Upper lobe of right lung (tissue), 1 donor: ENCODE measurements at regions not wholly inside any gene's neighbourhood (a gene's known extent, or its start where the extent isn't known, plus 50 kb on each side); places are given as distances from the start of the nearest gene placed in this dataset.

Source experiments
- ATAC-seq: fragments of 200-7000 bp; cut with Tn5 transposase; one replicate; pipeline ENCODE4 v1.9.1; 2020; ENCODE audit warnings: mild to moderate bottlenecking, moderate library complexity
- DNase-seq: peaks from one replicate; pipeline ENCODE4 v3.0.0-alpha.2; 2020
- H3K27ac ChIP-seq: fragments of 200-600 bp; one replicate; pipeline ENCODE4 v1.8.0; 2022
- H3K27me3 ChIP-seq: fragments of 200-600 bp; one replicate; pipeline ENCODE4 v1.8.0; 2022; ENCODE audit warnings: mild to moderate bottlenecking
- H3K36me3 ChIP-seq: fragments of 200-600 bp; one replicate; pipeline ENCODE4 v1.8.0; 2022
- H3K4me1 ChIP-seq: fragments of 200-600 bp; one replicate; pipeline ENCODE4 v1.8.0; 2022
- H3K4me3 ChIP-seq: fragments of 200-600 bp; one replicate; pipeline ENCODE4 v1.8.0; 2022; ENCODE audit warnings: mild to moderate bottlenecking
- H3K9me3 ChIP-seq: fragments of 200-600 bp; one replicate; pipeline ENCODE4 v1.8.0; 2022
- CTCF ChIP-seq: fragments of 200-600 bp; IDR thresholded peaks from one replicate; pipeline ENCODE4 v1.8.0; 2022; ENCODE audit warnings: antibody characterized with exemption
- intact Hi-C: fragments of 100-400 bp; cut with DNase I; formaldehyde crosslinking; loops from one replicate; pipeline ENCODE4 v1.11.0; 2022
- donor health status: DM: no; HTN: yes; CAD: no; lungs with severe emphysema.

GRCh38 chr15:93515256-93516051 lies 426.4 kb upstream of the RGMA start:
- no peak for TF ChIP-seq CTCF
- Histone ChIP-seq H3K4me3 (no peak overlapping the region), H3K27ac (no peak overlapping the region), H3K36me3 (no peaks in the 10 kb centered on the region), H3K9me3 (no peaks in the 10 kb centered on the region), H3K27me3 (peaks cover 6% of the 10 kb centered on the region), H3K4me1 (no peaks in the 10 kb centered on the region)
- intact Hi-C loops = no loop called here
- ATAC-seq (no peak), DNase-seq (no peak)

- no peaks in the 10 kb centered on the region for H3K27me3 ChIP-seq
- H3K9me3 ChIP-seq = no peaks in the 10 kb centered on the region
- ATAC-seq (peak; percentile 19), DNase-seq (no peak)
- H3K4me3 ChIP-seq = no peak overlapping the region
- no peak overlapping the region for H3K27ac ChIP-seq
- H3K36me3 ChIP-seq = no peaks in the 10 kb centered on the region
- TF ChIP-seq CTCF = no peak
- intact Hi-C loops = no loop called here
- H3K4me1 ChIP-seq = no peaks in the 10 kb centered on the region
Measured at GRCh38 chr15:93506646-93507045, 417.6 kb upstream of the RGMA start.

GRCh38 chr15:93505506-93505905 lies 416.5 kb upstream of the RGMA start:
- TF ChIP-seq CTCF = no peak
- Histone ChIP-seq H3K27me3 (no peaks in the 10 kb centered on the region), H3K27ac (no peak overlapping the region), H3K4me3 (no peak overlapping the region), H3K36me3 (no peaks in the 10 kb centered on the region), H3K9me3 (no peaks in the 10 kb centered on the region), H3K4me1 (no peaks in the 10 kb centered on the region)
- intact Hi-C loops = no loop called here
- no peak for DNase-seq
- ATAC-seq = no peak

GRCh38 chr15:93501946-93502345 lies 412.9 kb upstream of the RGMA start:
- H3K27me3 ChIP-seq = no peaks in the 10 kb centered on the region
- H3K9me3 ChIP-seq = no peaks in the 10 kb centered on the region
- DNase-seq (no peak), ATAC-seq (no peak)
- H3K4me1 ChIP-seq = no peaks in the 10 kb centered on the region
- H3K4me3 ChIP-seq = no peak overlapping the region
- intact Hi-C loops = no loop called here
- no peaks in the 10 kb centered on the region for H3K36me3 ChIP-seq
- TF ChIP-seq CTCF = no peak
- H3K27ac ChIP-seq = no peak overlapping the region

GRCh38 chr15:93500155-93500554 lies 411.1 kb upstream of the RGMA start:
- intact Hi-C loops = no loop called here
- Histone ChIP-seq H3K36me3 (no peaks in the 10 kb centered on the region), H3K4me3 (no peak overlapping the region), H3K9me3 (no peaks in the 10 kb centered on the region), H3K27ac (no peak overlapping the region), H3K4me1 (no peaks in the 10 kb centered on the region), H3K27me3 (no peaks in the 10 kb centered on the region)
- DNase-seq (no peak), ATAC-seq (peak; percentile 78)
- TF ChIP-seq CTCF = no peak

GRCh38 chr15:93497291-93497690 lies 408.3 kb upstream of the RGMA start:
- Histone ChIP-seq H3K27ac (no peak overlapping the region), H3K27me3 (no peaks in the 10 kb centered on the region), H3K36me3 (no peaks in the 10 kb centered on the region), H3K4me1 (no peaks in the 10 kb centered on the region), H3K4me3 (no peak overlapping the region), H3K9me3 (no peaks in the 10 kb centered on the region)
- DNase-seq = no peak
- TF ChIP-seq CTCF = no peak
- intact Hi-C loops = no loop called here
- no peak for ATAC-seq
